Lower leg skin (tissue), 3 donors: ENCODE measurements at regions not wholly inside any gene's neighbourhood (a gene's known extent, or its start where the extent isn't known, plus 50 kb on each side); places are given as distances from the start of the nearest gene placed in this dataset.

Experiments
- POLR2A ChIP-seq, 2 donors: fragments of 450-650 bp; IDR thresholded peaks; one replicate each; pipeline ENCODE4 v1.6.1; 2016 to 2017; ENCODE audit warnings: antibody characterized with exemption in 2 of 2, mild to moderate bottlenecking in 1 of 2, moderate library complexity in 1 of 2
- TF ChIP-seq, protein P1 (sequence below), 3 donors: fragments of 450-650 bp; IDR thresholded peaks; one replicate each; pipeline ENCODE4 v1.5.1; 2016; ENCODE audit warnings: antibody characterized with exemption in 3 of 3, mild to moderate bottlenecking in 3 of 3, moderate library complexity in 2 of 3

DNA sequence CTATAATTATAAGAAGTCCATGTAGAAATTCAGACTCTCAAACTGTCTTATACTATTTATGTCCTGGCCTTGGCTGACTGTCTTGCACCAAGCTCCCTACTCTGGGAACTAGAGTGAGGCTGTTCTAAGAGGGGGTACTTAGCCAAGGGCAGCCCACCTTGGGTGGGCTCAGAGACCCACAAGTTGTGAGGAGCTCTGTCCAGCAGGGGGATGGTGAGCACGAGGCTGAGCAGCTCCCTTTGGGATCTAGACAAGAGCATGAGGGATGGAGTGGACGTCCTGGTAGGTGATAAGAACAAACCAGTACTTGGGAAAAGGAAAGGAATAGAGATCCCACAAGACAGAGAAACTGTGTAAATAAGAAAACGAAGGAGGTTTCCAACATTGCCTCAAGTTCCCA, 127.1 kb upstream of the SLC44A3 start:
- TF ChIP-seq, protein P1, sequence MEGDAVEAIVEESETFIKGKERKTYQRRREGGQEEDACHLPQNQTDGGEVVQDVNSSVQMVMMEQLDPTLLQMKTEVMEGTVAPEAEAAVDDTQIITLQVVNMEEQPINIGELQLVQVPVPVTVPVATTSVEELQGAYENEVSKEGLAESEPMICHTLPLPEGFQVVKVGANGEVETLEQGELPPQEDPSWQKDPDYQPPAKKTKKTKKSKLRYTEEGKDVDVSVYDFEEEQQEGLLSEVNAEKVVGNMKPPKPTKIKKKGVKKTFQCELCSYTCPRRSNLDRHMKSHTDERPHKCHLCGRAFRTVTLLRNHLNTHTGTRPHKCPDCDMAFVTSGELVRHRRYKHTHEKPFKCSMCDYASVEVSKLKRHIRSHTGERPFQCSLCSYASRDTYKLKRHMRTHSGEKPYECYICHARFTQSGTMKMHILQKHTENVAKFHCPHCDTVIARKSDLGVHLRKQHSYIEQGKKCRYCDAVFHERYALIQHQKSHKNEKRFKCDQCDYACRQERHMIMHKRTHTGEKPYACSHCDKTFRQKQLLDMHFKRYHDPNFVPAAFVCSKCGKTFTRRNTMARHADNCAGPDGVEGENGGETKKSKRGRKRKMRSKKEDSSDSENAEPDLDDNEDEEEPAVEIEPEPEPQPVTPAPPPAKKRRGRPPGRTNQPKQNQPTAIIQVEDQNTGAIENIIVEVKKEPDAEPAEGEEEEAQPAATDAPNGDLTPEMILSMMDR (IDR thresholded peaks at IDR 0.05), result no peak
- no peak for TF ChIP-seq POLR2A (IDR thresholded peaks at IDR 0.05)
